Sigmoid colon (tissue), 6 donors: ENCODE measurements at regions not wholly inside any gene's neighbourhood (a gene's known extent, or its start where the extent isn't known, plus 50 kb on each side); places are given as distances from the start of the nearest gene placed in this dataset.

ENCODE experiments used
- DNase-seq: peaks from one replicate; pipeline ENCODE4 v3.0.0-alpha.2; 2019
- H3K27ac ChIP-seq, 4 donors: fragments of 200-600 bp; sonication (generic); one replicate each; pipeline ENCODE4 v1.5.1; 2016 to 2019; ENCODE audit warnings: mild to moderate bottlenecking in 1 of 4
- H3K27me3 ChIP-seq, 3 donors: fragments of 200-600 bp; sonication (generic); one replicate each; pipeline ENCODE4 v1.5.1; 2019; ENCODE audit warnings: mild to moderate bottlenecking in 1 of 3
- H3K36me3 ChIP-seq, 4 donors: fragments of 200-600 bp; sonication (generic); one replicate each; pipeline ENCODE4 v1.5.1; 2016 to 2019
- H3K4me1 ChIP-seq, 4 donors: fragments of 200-600 bp; sonication (generic); one replicate each; pipeline ENCODE4 v1.5.1; 2017 to 2019
- H3K4me3 ChIP-seq, 4 donors: fragments of 200-600 bp; sonication (generic); one replicate each; pipeline ENCODE4 v1.5.1; 2017 to 2019; ENCODE audit warnings: mild to moderate bottlenecking in 2 of 4, moderate library complexity in 1 of 4
- H3K9me3 ChIP-seq, 4 donors: fragments of 200-600 bp in 3 of 4; sonication (generic) in 3 of 4; one replicate each; pipeline versions ENCODE4 v1.5.1 to v1.6.1; 2013 to 2019
- CTCF ChIP-seq, 4 experiments: fragments of 450-650 bp in 3 of 4; fragments of 200-600 bp in 1 of 4; IDR thresholded peaks; one replicate each; pipeline ENCODE4 v1.5.1; 2016 to 2019; ENCODE audit warnings: antibody characterized with exemption in 4 of 4, mild to moderate bottlenecking in 3 of 4, moderate library complexity in 2 of 4
- EP300 ChIP-seq, 4 donors: sonication (generic); formaldehyde crosslinking; IDR thresholded peaks; one replicate each; pipeline ENCODE4 v1.6.1; 2017; ENCODE audit warnings: antibody characterized with exemption in 4 of 4
- POLR2A ChIP-seq, 2 donors: fragments of 450-650 bp; IDR thresholded peaks; one replicate each; pipeline ENCODE4 v1.6.1; 2016; ENCODE audit warnings: antibody characterized with exemption in 2 of 2, mild to moderate bottlenecking in 2 of 2, moderate library complexity in 2 of 2
- POLR2AphosphoS5 ChIP-seq, 4 donors: sonication (generic); formaldehyde crosslinking; IDR thresholded peaks; one replicate each; pipeline ENCODE4 v1.6.1; 2017; ENCODE audit warnings: antibody characterized with exemption in 4 of 4
- WGBS, 2 donors: extraction: QIAGEN DNeasy Blood & Tissue Kit; methylation state at CpG; one replicate each; pipeline ENCODE4 v1.1.7; 2013; 5-methylcytosine and 5-hydroxymethylcytosine counted together
- intact Hi-C: fragments of 100-400 bp; cut with DNase I; formaldehyde crosslinking; loops from one replicate; pipeline ENCODE4 v1.15.1; 2023
- donor health status: healthy with polysubstance abuse.
- donor health status: healthy.

DNA sequence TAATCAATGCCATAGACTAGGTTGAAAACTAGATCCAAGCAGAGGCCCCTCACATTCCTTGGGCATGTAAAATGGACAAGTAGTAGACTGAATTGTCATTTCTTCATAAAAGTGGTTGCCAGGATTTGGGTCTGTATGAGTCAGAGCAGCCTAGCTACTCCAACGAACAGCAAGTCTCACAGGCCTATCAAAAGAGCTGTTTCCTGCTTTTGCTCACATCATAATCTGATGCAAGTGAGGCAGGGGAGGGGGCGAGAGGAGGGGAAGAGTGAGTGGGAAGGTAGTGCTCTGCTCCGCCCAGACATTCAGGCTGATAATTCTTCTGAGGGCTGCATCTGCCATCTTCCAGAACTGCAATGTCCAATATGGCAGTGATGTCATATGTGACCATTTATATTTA lies 228.9 kb upstream of the PRICKLE2 start:
- Histone ChIP-seq H3K9me3 (no peaks in the 10 kb centered on the region), H3K4me1 (no peaks in the 10 kb centered on the region), H3K36me3 (no peaks in the 10 kb centered on the region), H3K4me3 (no peak overlapping the region), H3K27me3 (no peaks in the 10 kb centered on the region), H3K27ac (no peak overlapping the region)
- TF ChIP-seq EP300 (IDR thresholded peaks at IDR 0.05) (no peak), POLR2A (IDR thresholded peaks at IDR 0.05) (no peak), POLR2AphosphoS5 (IDR thresholded peaks at IDR 0.05) (no peak), CTCF (IDR thresholded peaks at IDR 0.05) (no peak)
- intact Hi-C loops: no loop called here
- WGBS, 2 donors: 79 to 81% methylated on average over 3 of the region's 3 CpGs
- DNase-seq: no peak

GRCh38 chr3:64451283-64452012 lies 226.2 kb upstream of the PRICKLE2 start:
- Histone ChIP-seq H3K36me3 (no peaks in the 10 kb centered on the region), H3K4me3 (no peak overlapping the region), H3K9me3 (no peaks in the 10 kb centered on the region), H3K27me3 (no peaks in the 10 kb centered on the region), H3K27ac (no peak overlapping the region), H3K4me1 (no peaks in the 10 kb centered on the region)
- DNase-seq: no peak
- intact Hi-C loops: no loop called here
- WGBS, 2 donors: 87 to 88% methylated on average over 6 of the region's 6 CpGs
- no peak for TF ChIP-seq EP300 (IDR thresholded peaks at IDR 0.05)
- TF ChIP-seq POLR2A (IDR thresholded peaks at IDR 0.05): no peak
- no peak for TF ChIP-seq CTCF (IDR thresholded peaks at IDR 0.05)
- TF ChIP-seq POLR2AphosphoS5 (IDR thresholded peaks at IDR 0.05): no peak

DNA sequence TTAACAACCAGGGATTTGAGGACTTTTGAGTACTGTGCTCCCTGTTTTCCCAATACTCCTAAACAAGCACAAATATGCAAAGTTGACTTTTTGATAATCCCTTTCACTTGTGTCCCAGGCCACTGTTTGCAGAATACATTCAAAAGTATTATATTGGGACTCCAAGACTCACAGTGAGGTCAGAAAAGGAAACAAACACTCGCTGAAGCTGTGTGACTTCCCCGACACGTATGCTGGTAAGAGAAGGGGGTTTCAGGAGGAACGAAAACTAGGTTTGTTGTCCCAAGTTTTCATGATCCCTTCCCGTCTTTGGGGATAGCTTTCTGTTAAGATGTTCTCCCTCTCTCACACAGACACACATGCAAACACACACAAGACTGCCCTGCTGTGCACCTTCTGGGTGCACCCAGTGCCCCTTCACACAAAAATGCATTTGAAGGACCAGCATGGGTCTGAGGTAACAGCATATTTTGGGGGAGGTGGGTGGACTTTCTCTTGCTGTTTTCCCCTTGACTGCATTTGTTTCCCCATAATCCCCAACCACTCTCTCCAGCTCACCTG lies 225.2 kb upstream of the PRICKLE2 start:
- intact Hi-C loops: no loop called here
- H3K27ac ChIP-seq: no peak overlapping the region
- no peak overlapping the region for H3K4me3 ChIP-seq
- no peaks in the 10 kb centered on the region for H3K36me3 ChIP-seq
- 52 to 82% methylated on average over 5 of the region's 5 CpGs for WGBS, 2 donors
- H3K9me3 ChIP-seq: no peaks in the 10 kb centered on the region
- no peak for DNase-seq
- peaks cover 0 to 5% (median 3%) of the 10 kb centered on the region in 3 donors for H3K27me3 ChIP-seq
- H3K4me1 ChIP-seq: peaks cover 0 to 2% (median under 1%) of the 10 kb centered on the region in 4 donors
- TF ChIP-seq CTCF (IDR thresholded peaks at IDR 0.05) (no peak), EP300 (IDR thresholded peaks at IDR 0.05) (no peak), POLR2A (IDR thresholded peaks at IDR 0.05) (no peak), POLR2AphosphoS5 (IDR thresholded peaks at IDR 0.05) (no peak)

- 86 to 90% methylated on average over 2 of the region's 2 CpGs for WGBS, 2 donors
- no peak for TF ChIP-seq CTCF (IDR thresholded peaks at IDR 0.05)
- no peak for TF ChIP-seq EP300 (IDR thresholded peaks at IDR 0.05)
- peaks cover 8 to 19% (median 17%) of the 10 kb centered on the region in 3 donors for H3K27me3 ChIP-seq
- H3K27ac ChIP-seq: no peak overlapping the region
- no peak for DNase-seq
- H3K9me3 ChIP-seq: no peaks in the 10 kb centered on the region
- no peak overlapping the region for H3K4me3 ChIP-seq
- H3K4me1 ChIP-seq: peaks cover 0 to 16% (median 14%) of the 10 kb centered on the region in 4 donors
- no peaks in the 10 kb centered on the region for H3K36me3 ChIP-seq
- intact Hi-C loops: no loop called here
Measured at GRCh38 chr3:64449026-64449425, 223.8 kb upstream of the PRICKLE2 start.
